ENCODE measurements at regions not wholly inside any gene's neighbourhood (a gene's known extent, or its start where the extent isn't known, plus 50 kb on each side); places are given as distances from the start of the nearest gene placed in this dataset.

DNA sequence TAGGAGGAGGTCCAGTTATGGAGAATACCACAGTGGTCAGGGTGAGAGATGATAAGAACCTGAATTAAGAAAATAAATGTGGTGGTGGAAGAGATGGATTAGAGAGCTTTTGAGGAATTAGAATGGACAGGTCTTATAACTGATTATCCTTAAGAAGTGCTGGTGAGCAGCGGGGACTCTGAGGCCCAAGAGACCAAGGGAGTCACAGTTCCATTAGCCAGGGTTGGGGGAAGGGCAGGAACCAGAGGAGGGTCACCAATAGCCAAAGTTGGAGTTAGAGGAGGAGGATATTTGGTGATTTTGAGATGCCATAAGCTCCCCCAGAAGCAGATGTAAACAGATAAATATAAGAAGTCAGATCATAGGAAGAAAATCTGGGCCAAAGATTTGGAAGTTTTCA is 87.1 kb upstream of the PAK5 start:
- ChIA-PET POLR2A (no interaction called here), CTCF (no interaction called here)
- H4K20me1 ChIP-seq (replicated peaks; ENCODE audit: control insufficient read depth, extremely low read depth, insufficient read depth, low read length), result no peaks in the 10 kb centered on the region
- no peaks in the 10 kb centered on the region for H3K36me3 ChIP-seq (ENCODE audit: control insufficient read depth in 2 of 2, extremely low read depth in 1 of 2, insufficient read depth in 2 of 2, low read length in 2 of 2)
- no peaks in the 10 kb centered on the region for H3K79me2 ChIP-seq (ENCODE audit: control insufficient read depth, insufficient read depth, low read length)
- peaks cover 2 to 3% of the 10 kb centered on the region in 2 experiments for H3K27me3 ChIP-seq (ENCODE audit: control insufficient read depth in 2 of 2, insufficient read depth in 2 of 2, low read length in 2 of 2)
- no peak overlapping the region for H3K4me2 ChIP-seq (ENCODE audit: insufficient read depth, low read length)
- no peak for TF ChIP-seq GATA2 (IDR thresholded peaks at IDR 0.05; ENCODE audit: insufficient read depth, insufficient read length, low read depth, low read length)
- no peak for TF ChIP-seq POLR2AphosphoS5 (IDR thresholded peaks at IDR 0.05; ENCODE audit: insufficient read depth, low read depth, low read length)
- TF ChIP-seq POLR2A (IDR thresholded peaks at IDR 0.05; ENCODE audit: low read depth, low read length), result no peak
- TF ChIP-seq EZH2 (IDR thresholded peaks at IDR 0.05; ENCODE audit: borderline replicate concordance, low read depth, low read length, severe bottlenecking), result no peak
- TF ChIP-seq MYC (IDR thresholded peaks at IDR 0.05; ENCODE audit: low read depth, low read length), result no peak
- no peak for TF ChIP-seq JUN (IDR thresholded peaks at IDR 0.05; ENCODE audit: borderline replicate concordance, insufficient read depth, insufficient read length, low read depth)
- TF ChIP-seq, protein P1, sequence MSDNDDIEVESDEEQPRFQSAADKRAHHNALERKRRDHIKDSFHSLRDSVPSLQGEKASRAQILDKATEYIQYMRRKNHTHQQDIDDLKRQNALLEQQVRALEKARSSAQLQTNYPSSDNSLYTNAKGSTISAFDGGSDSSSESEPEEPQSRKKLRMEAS (IDR thresholded peaks at IDR 0.05; ENCODE audit: insufficient read depth, insufficient read length), result no peak
- TF ChIP-seq FOS (IDR thresholded peaks at IDR 0.05; ENCODE audit: borderline replicate concordance, insufficient read depth, low read length), result no peak
- TF ChIP-seq, protein P2, sequence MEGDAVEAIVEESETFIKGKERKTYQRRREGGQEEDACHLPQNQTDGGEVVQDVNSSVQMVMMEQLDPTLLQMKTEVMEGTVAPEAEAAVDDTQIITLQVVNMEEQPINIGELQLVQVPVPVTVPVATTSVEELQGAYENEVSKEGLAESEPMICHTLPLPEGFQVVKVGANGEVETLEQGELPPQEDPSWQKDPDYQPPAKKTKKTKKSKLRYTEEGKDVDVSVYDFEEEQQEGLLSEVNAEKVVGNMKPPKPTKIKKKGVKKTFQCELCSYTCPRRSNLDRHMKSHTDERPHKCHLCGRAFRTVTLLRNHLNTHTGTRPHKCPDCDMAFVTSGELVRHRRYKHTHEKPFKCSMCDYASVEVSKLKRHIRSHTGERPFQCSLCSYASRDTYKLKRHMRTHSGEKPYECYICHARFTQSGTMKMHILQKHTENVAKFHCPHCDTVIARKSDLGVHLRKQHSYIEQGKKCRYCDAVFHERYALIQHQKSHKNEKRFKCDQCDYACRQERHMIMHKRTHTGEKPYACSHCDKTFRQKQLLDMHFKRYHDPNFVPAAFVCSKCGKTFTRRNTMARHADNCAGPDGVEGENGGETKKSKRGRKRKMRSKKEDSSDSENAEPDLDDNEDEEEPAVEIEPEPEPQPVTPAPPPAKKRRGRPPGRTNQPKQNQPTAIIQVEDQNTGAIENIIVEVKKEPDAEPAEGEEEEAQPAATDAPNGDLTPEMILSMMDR (IDR thresholded peaks at IDR 0.05; ENCODE audit: extremely low read depth in 1 of 2, insufficient read depth in 1 of 2, low read depth in 1 of 2, low read length in 2 of 2), result no peak
- H3K27ac ChIP-seq (ENCODE audit: insufficient read depth, low read depth, low read length), result no peak overlapping the region
- BruUV-seq (replicated peaks), result no TSS peak
- dilution Hi-C loops (cut with MboI; ENCODE audit: extremely low pct_ligation_motif_present, low sequenced_read_pairs) (no loop called here), intact Hi-C loops (cut with micrococcal nuclease) (no loop called here)
- no peak overlapping the region for H2AFZ ChIP-seq (ENCODE audit: low read depth, low read length)
- H3K4me1 ChIP-seq (ENCODE audit: control insufficient read depth, extremely low read depth, insufficient read depth, low read length), result no peaks in the 10 kb centered on the region
- no peak for DNase-seq (ENCODE audit: low read depth, low spot score)
- no peak for FAIRE-seq
- no peak overlapping the region for H3K4me3 ChIP-seq (replicated peaks in 1 of 3; ENCODE audit: insufficient read depth in 1 of 3, low read depth in 1 of 3, low read length in 3 of 3)
- H3K9ac ChIP-seq (replicated peaks; ENCODE audit: extremely low read depth, insufficient read depth, low read length), result no peak overlapping the region
- no peaks in the 10 kb centered on the region for H3K9me3 ChIP-seq (replicated peaks; ENCODE audit: control insufficient read depth, insufficient read depth, low read length)
- no peaks in the 10 kb centered on the region for H3K9me1 ChIP-seq (replicated peaks; ENCODE audit: control insufficient read depth, extremely low read depth, insufficient read depth, low read length)

Data from endothelial cell of umbilical vein (primary cell).